Keratinocyte (primary cell): ENCODE measurements at regions not wholly inside any gene's neighbourhood (a gene's known extent, or its start where the extent isn't known, plus 50 kb on each side); places are given as distances from the start of the nearest gene placed in this dataset.

ENCODE experiments used
- DNase-seq: peaks from one replicate; pipeline ENCODE4 v3.0.0-alpha.2; 2011; ENCODE audit warnings: low read depth, missing footprints, low spot score
- FAIRE-seq: peaks from 2 replicates; lab custom pipeline; 2011; peaks lifted over from hg19 to GRCh38; lab: Jason Lieb, UNC
- H2AFZ ChIP-seq: 2 replicates; pipeline ENCODE4 v1.6.0; 2012; ENCODE audit warnings: low read length, control low read depth, inconsistent platforms; ENCODE audit not compliant: control insufficient read depth
- H3K27ac ChIP-seq: 2 replicates; pipeline ENCODE4 v1.5.1; 2011; ENCODE audit warnings: low read length; ENCODE audit not compliant: control insufficient read depth, insufficient read depth
- H3K27me3 ChIP-seq: 3 replicates; pipeline ENCODE4 v1.6.0; 2011; ENCODE audit warnings: low read length; ENCODE audit not compliant: control insufficient read depth, insufficient read depth; ENCODE audit errors: extremely low read depth
- H3K36me3 ChIP-seq, 2 experiments: 2 replicates in 1 of 2; 3 replicates in 1 of 2; pipeline ENCODE4 v1.5.1; 2011; ENCODE audit warnings: low read length in 2 of 2, mild to moderate bottlenecking in 1 of 2; ENCODE audit not compliant: control insufficient read depth in 2 of 2, insufficient read depth in 2 of 2; ENCODE audit errors: extremely low read depth in 1 of 2
- H3K4me1 ChIP-seq: 3 replicates; pipeline ENCODE4 v1.5.1; 2011; ENCODE audit warnings: low read length; ENCODE audit not compliant: control insufficient read depth, insufficient read depth; ENCODE audit errors: extremely low read depth
- H3K4me2 ChIP-seq: 3 replicates; pipeline ENCODE4 v1.6.0; 2011; ENCODE audit warnings: low read depth, low read length; ENCODE audit not compliant: control insufficient read depth, insufficient read depth; ENCODE audit errors: extremely low read depth
- H3K4me3 ChIP-seq, 3 experiments: fragments of 200-600 bp in 1 of 3; sonication (generic) in 1 of 3; 2 replicates in 2 of 3; 3 replicates in 1 of 3; pipeline ENCODE4 v1.5.1; 2011 to 2016; ENCODE audit warnings: low read length in 3 of 3, mild to moderate bottlenecking in 3 of 3, control low read depth in 2 of 3, inconsistent platforms in 1 of 3, low read depth in 1 of 3, mixed read lengths in 1 of 3, mixed run types in 1 of 3, moderate library complexity in 1 of 3; ENCODE audit not compliant: control insufficient read depth in 2 of 3, insufficient read depth in 2 of 3; ENCODE audit errors: extremely low read depth in 1 of 3
- H3K79me2 ChIP-seq: 2 replicates; pipeline ENCODE4 v1.6.0; 2012; ENCODE audit warnings: low read length; ENCODE audit not compliant: control insufficient read depth, insufficient read depth
- H3K9ac ChIP-seq: 3 replicates; pipeline ENCODE4 v1.6.0; 2011; ENCODE audit warnings: low read length; ENCODE audit not compliant: control insufficient read depth, insufficient read depth; ENCODE audit errors: extremely low read depth
- H3K9me1 ChIP-seq: 3 replicates; pipeline ENCODE4 v1.6.0; 2011; ENCODE audit warnings: low read length; ENCODE audit not compliant: control insufficient read depth, insufficient read depth; ENCODE audit errors: extremely low read depth
- H3K9me3 ChIP-seq: 2 replicates; pipeline ENCODE4 v1.5.1; 2012; ENCODE audit warnings: low read depth, low read length; ENCODE audit not compliant: control insufficient read depth
- H4K20me1 ChIP-seq: 3 replicates; pipeline ENCODE4 v1.6.0; 2011; ENCODE audit warnings: low read length; ENCODE audit not compliant: control insufficient read depth, insufficient read depth; ENCODE audit errors: extremely low read depth
- EZH2 ChIP-seq: IDR thresholded peaks from one replicate; pipeline ENCODE4 v1.6.1; 2012; ENCODE audit warnings: inconsistent platforms, mild to moderate bottlenecking, low read length, moderate library complexity
- dilution Hi-C: fragments of 300-500 bp; cut with MboI; formaldehyde crosslinking; loops from one replicate; pipeline ENCODE4 v1.7.0; 2020; ENCODE audit warnings: low sequenced_read_pairs; ENCODE audit not compliant: extremely low pct_ligation_motif_present
- TF ChIP-seq, protein P1 (sequence below), 3 experiments: IDR thresholded peaks in 1 of 3; conservative IDR thresholded peaks in 1 of 3; optimal IDR thresholded peaks in 1 of 3; 2 replicates in 2 of 3; 3 replicates in 1 of 3; pipeline versions ENCODE3 to v1.5.1; 2011; ENCODE audit warnings: low read length in 3 of 3, mild to moderate bottlenecking in 3 of 3, moderate library complexity in 2 of 3, control low read depth in 1 of 3, inconsistent platforms in 1 of 3; ENCODE audit not compliant: insufficient read depth in 2 of 3; ENCODE audit errors: extremely low read depth in 1 of 3

DNA sequence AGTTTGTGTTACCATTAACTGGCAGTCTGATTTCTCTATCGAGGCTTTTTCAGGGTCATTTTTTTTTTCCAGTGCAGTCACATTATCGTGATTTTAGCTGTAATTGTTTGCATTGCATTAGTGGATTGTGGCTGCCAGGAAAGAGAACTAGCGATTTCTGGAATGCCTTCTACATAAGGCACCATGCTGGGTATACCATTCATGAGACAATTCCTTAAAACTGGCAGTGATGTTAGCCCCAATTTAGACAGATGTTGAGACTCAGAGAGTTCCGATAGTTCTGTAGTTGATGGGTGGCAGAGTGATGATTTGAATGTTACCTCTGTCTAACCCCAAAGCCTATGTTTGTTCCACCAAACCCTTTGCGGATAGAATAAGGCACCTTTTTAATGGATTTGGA is 175.4 kb upstream of the TENM3 start:
- Histone ChIP-seq H3K9me3 (no peaks in the 10 kb centered on the region), H3K79me2 (no peaks in the 10 kb centered on the region), H3K4me1 (peaks cover 6% of the 10 kb centered on the region), H3K9me1 (no peaks in the 10 kb centered on the region), H3K4me2 (no peak overlapping the region), H4K20me1 (no peaks in the 10 kb centered on the region), H2AFZ (no peak overlapping the region), H3K27ac (no peak overlapping the region), H3K4me3 (no peak overlapping the region), H3K9ac (no peak overlapping the region), H3K36me3 (no peaks in the 10 kb centered on the region), H3K27me3 (no peaks in the 10 kb centered on the region)
- DNase-seq (no peak), FAIRE-seq (no peak)
- TF ChIP-seq, protein P1, sequence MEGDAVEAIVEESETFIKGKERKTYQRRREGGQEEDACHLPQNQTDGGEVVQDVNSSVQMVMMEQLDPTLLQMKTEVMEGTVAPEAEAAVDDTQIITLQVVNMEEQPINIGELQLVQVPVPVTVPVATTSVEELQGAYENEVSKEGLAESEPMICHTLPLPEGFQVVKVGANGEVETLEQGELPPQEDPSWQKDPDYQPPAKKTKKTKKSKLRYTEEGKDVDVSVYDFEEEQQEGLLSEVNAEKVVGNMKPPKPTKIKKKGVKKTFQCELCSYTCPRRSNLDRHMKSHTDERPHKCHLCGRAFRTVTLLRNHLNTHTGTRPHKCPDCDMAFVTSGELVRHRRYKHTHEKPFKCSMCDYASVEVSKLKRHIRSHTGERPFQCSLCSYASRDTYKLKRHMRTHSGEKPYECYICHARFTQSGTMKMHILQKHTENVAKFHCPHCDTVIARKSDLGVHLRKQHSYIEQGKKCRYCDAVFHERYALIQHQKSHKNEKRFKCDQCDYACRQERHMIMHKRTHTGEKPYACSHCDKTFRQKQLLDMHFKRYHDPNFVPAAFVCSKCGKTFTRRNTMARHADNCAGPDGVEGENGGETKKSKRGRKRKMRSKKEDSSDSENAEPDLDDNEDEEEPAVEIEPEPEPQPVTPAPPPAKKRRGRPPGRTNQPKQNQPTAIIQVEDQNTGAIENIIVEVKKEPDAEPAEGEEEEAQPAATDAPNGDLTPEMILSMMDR (optimal IDR thresholded peaks at IDR 0.05 in 1 of 3, IDR thresholded peaks at IDR 0.05 in 1 of 3, conservative IDR thresholded peaks at IDR 0.05 in 1 of 3; ENCODE audit: extremely low read depth in 1 of 3, insufficient read depth in 2 of 3, low read length in 3 of 3): no peak
- no peak for TF ChIP-seq EZH2
- dilution Hi-C loops: no loop called here

DNA sequence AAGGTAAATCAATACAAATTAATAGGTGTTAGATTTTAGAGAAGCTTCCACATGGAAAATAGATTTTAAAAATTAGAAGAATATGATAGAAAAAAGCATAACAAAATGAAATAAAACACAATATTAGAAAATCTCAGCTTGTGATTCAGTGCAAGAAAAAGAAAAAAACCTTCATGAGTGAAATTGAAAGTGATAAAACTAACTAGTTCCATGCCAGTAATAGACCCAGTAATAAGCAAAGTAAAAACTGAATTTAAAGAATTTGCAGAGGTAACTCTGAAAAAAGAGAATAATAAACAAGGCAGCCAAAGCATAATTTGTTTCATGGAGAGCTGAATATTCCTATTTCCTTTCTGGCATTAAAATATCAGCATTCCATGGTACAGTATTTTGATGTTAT is 174.3 kb upstream of the TENM3 start:
- Histone ChIP-seq H3K9me1 (no peaks in the 10 kb centered on the region), H4K20me1 (no peaks in the 10 kb centered on the region), H3K4me2 (no peak overlapping the region), H3K27ac (no peak overlapping the region), H3K4me3 (no peak overlapping the region), H3K79me2 (no peaks in the 10 kb centered on the region), H3K4me1 (no peaks in the 10 kb centered on the region), H3K9me3 (no peaks in the 10 kb centered on the region), H3K9ac (no peak overlapping the region), H3K36me3 (no peaks in the 10 kb centered on the region), H2AFZ (no peak overlapping the region), H3K27me3 (no peaks in the 10 kb centered on the region)
- DNase-seq (no peak), FAIRE-seq (no peak)
- dilution Hi-C loops: no loop called here
- TF ChIP-seq EZH2: no peak
- TF ChIP-seq, protein P1 (optimal IDR thresholded peaks at IDR 0.05 in 1 of 3, IDR thresholded peaks at IDR 0.05 in 1 of 3, conservative IDR thresholded peaks at IDR 0.05 in 1 of 3; ENCODE audit: extremely low read depth in 1 of 3, insufficient read depth in 2 of 3, low read length in 3 of 3): no peak
